HepG2 (cell line): ENCODE measurements at regions not wholly inside any gene's neighbourhood (a gene's known extent, or its start where the extent isn't known, plus 50 kb on each side); places are given as distances from the start of the nearest gene placed in this dataset.

Experiments used
- ATAC-seq: fragments of 200-7000 bp; cut with Tn5 transposase; 3 replicates; pipeline ENCODE4 v1.9.1; 2020; ENCODE audit warnings: mild to moderate bottlenecking, moderate library complexity
- BruUV-seq: library from RNA; stranded (reverse); fragments of 400-500 nt; replicated peaks from 2 replicates; lab custom pipeline; 2021; lab: Mats Ljungman, UMichigan
- CTCF ChIA-PET: fragments of 300-600 bp; formaldehyde crosslinking; extraction: SDS; loops from one replicate; lab custom pipeline; 2021; ENCODE audit warnings: low total read pairs, inconsistent platforms, low intra/inter-chr PET ratio; lab: Yijun Ruan, JAX
- POLR2A ChIA-PET: fragments of 350-600 bp; sonication (Branson Sonifier 250); formaldehyde crosslinking; loops from one replicate; lab custom pipeline; 2020; ENCODE audit warnings: antibody characterized with exemption, inconsistent platforms; lab: Yijun Ruan, JAX
- DNase-seq: peaks from one replicate; pipeline ENCODE4 v3.0.0-alpha.2; 2015; ENCODE audit warnings: low spot score
- FAIRE-seq: peaks from 3 replicates; lab custom pipeline; 2011; peaks lifted over from hg19 to GRCh38; lab: Jason Lieb, UNC
- H2AFZ ChIP-seq: one replicate; pipeline ENCODE4 v1.6.1; 2011; ENCODE audit warnings: low read length, inconsistent platforms
- H3K27ac ChIP-seq: fragments of 300-600 bp; 3 replicates; pipeline ENCODE4 v1.8.0; 2011; ENCODE audit warnings: mixed run types, mild to moderate bottlenecking, mixed read lengths, low read length, inconsistent platforms; ENCODE audit not compliant: insufficient read depth; ENCODE audit errors: extremely low read length
- H3K27me3 ChIP-seq, 2 experiments: fragments of 200-600 bp in 1 of 2; 2 replicates in 1 of 2; 3 replicates in 1 of 2; pipeline versions ENCODE4 v1.6.0 to v1.8.0; 2011; ENCODE audit warnings: low read length in 2 of 2, mild to moderate bottlenecking in 2 of 2, moderate library complexity in 2 of 2, inconsistent platforms in 1 of 2; ENCODE audit not compliant: insufficient read depth in 2 of 2, control insufficient read depth in 1 of 2
- H3K36me3 ChIP-seq, 2 experiments: fragments of 200-600 bp in 1 of 2; replicated peaks in 1 of 2; 2 replicates in 1 of 2; 3 replicates in 1 of 2; pipeline versions ENCODE4 v1.5.1 to v1.8.0; 2011; ENCODE audit warnings: low read length in 2 of 2, inconsistent platforms in 1 of 2; ENCODE audit not compliant: insufficient read depth in 2 of 2, control insufficient read depth in 1 of 2
- H3K4me1 ChIP-seq: 2 replicates; pipeline ENCODE4 v1.5.1; 2012; ENCODE audit warnings: low read length, inconsistent platforms; ENCODE audit not compliant: insufficient read depth
- H3K4me2 ChIP-seq: 2 replicates; pipeline ENCODE4 v1.6.0; 2011; ENCODE audit warnings: low read depth, low read length, inconsistent platforms
- H3K4me3 ChIP-seq, 3 experiments: fragments of 200-600 bp in 1 of 3; sonication (generic), shearing (Covaris generic) in 1 of 3; replicated peaks in 1 of 3; 2 replicates each; pipeline ENCODE4 v1.5.1; 2011 to 2016; ENCODE audit warnings: low read length in 3 of 3, inconsistent platforms in 2 of 3, low read depth in 2 of 3, mild to moderate bottlenecking in 2 of 3, control low read depth in 1 of 3, mixed read lengths in 1 of 3; ENCODE audit not compliant: insufficient read depth in 1 of 3
- H3K79me2 ChIP-seq: one replicate; pipeline ENCODE4 v1.6.1; 2011; ENCODE audit warnings: low read length, inconsistent platforms; ENCODE audit not compliant: insufficient read depth
- H3K9ac ChIP-seq: 2 replicates; pipeline ENCODE4 v1.6.0; 2011; ENCODE audit warnings: mild to moderate bottlenecking, low read depth, low read length, inconsistent platforms; ENCODE audit not compliant: insufficient read depth
- H3K9me3 ChIP-seq: 2 replicates; pipeline ENCODE4 v1.5.1; 2012; ENCODE audit warnings: mild to moderate bottlenecking, low read length
- H4K20me1 ChIP-seq: 2 replicates; pipeline ENCODE4 v1.6.0; 2011; ENCODE audit warnings: inconsistent platforms, mild to moderate bottlenecking, low read length, moderate library complexity; ENCODE audit not compliant: insufficient read depth
- CBX5 ChIP-seq: sonication (generic); formaldehyde crosslinking; IDR thresholded peaks from 2 replicates; pipeline ENCODE4 v1.4.0; 2020; ENCODE audit warnings: missing genetic modification reagents, borderline replicate concordance
- ESRRA ChIP-seq: sonication (generic); formaldehyde crosslinking; IDR thresholded peaks from 2 replicates; pipeline ENCODE4 v1.5.1; 2020; ENCODE audit warnings: mild to moderate bottlenecking, low read depth, missing genetic modification reagents
- NBN ChIP-seq: fragments of 450-650 bp; conservative IDR thresholded peaks from 2 replicates; pipeline ENCODE4 v1.6.1; 2017
- NFIC ChIP-seq: IDR thresholded peaks from 2 replicates; pipeline ENCODE4 v1.6.1; 2012; ENCODE audit warnings: mild to moderate bottlenecking, low read length, inconsistent platforms
- SMAD1 ChIP-seq: sonication (generic); formaldehyde crosslinking; IDR thresholded peaks from 2 replicates; pipeline ENCODE4 v1.4.0; 2020; ENCODE audit warnings: missing genetic modification reagents, low read depth, mild to moderate bottlenecking, borderline replicate concordance
- SOX5 ChIP-seq: IDR thresholded peaks from 2 replicates; pipeline ENCODE4 v1.6.1; 2016; ENCODE audit warnings: borderline replicate concordance
- THAP11 ChIP-seq: IDR thresholded peaks from 2 replicates; pipeline ENCODE4 v1.6.1; 2016; ENCODE audit warnings: missing biosample characterization, missing genetic modification reagents
- ZNF33A ChIP-seq: sonication (generic); formaldehyde crosslinking; IDR thresholded peaks from 2 replicates; pipeline ENCODE4 v1.5.1; 2020; ENCODE audit warnings: missing genetic modification reagents, mild to moderate bottlenecking, moderate library complexity, borderline replicate concordance
- ZNF343 ChIP-seq: sonication (generic); formaldehyde crosslinking; IDR thresholded peaks from 2 replicates; pipeline ENCODE4 v1.4.0; 2020; ENCODE audit warnings: mild to moderate bottlenecking, missing genetic modification reagents
- ZNF446 ChIP-seq: sonication (generic); formaldehyde crosslinking; IDR thresholded peaks from 2 replicates; pipeline ENCODE4 v1.5.0; 2020; ENCODE audit warnings: mild to moderate bottlenecking, missing genetic modification reagents
- ZNF562 ChIP-seq: sonication (generic); formaldehyde crosslinking; IDR thresholded peaks from 2 replicates; pipeline ENCODE4 v1.8.0; 2022; ENCODE audit warnings: missing genetic modification reagents, borderline replicate concordance
- ZNF577 ChIP-seq: sonication (generic); formaldehyde crosslinking; IDR thresholded peaks from 2 replicates; pipeline ENCODE4 v1.4.0; 2020; ENCODE audit warnings: mild to moderate bottlenecking, low read depth, missing genetic modification reagents, borderline replicate concordance
- ZNF614 ChIP-seq: IDR thresholded peaks from 2 replicates; pipeline ENCODE4 v1.6.1; 2018; ENCODE audit warnings: missing biosample characterization, missing genetic modification reagents, inconsistent platforms, borderline replicate concordance
- ZNF790 ChIP-seq: sonication (generic); formaldehyde crosslinking; IDR thresholded peaks from 2 replicates; pipeline ENCODE4 v1.8.0; 2022; ENCODE audit warnings: missing genetic modification reagents, mild to moderate bottlenecking, borderline replicate concordance
- WGBS: methylation state at CpG from one replicate; pipeline ENCODE4 v1.1.6; 2017; ENCODE audit warnings: low lambda C conversion rate; 5-methylcytosine and 5-hydroxymethylcytosine counted together
- in situ Hi-C: cut with HindIII; loops from 2 replicates; pipeline ENCODE4 v1.10.0; 2017; ENCODE audit warnings: low pct_unique_long_range_greater_than_20kb; ENCODE audit not compliant: extremely low pct_ligation_motif_present
- intact Hi-C: fragments of 100-400 bp; cut with micrococcal nuclease; formaldehyde crosslinking; loops from one replicate; pipeline ENCODE4 v1.10.0; 2022; ENCODE audit not compliant: unreplicated experiment
- TF ChIP-seq, protein P1 (sequence below): sonication (generic); formaldehyde crosslinking; IDR thresholded peaks from 2 replicates; pipeline ENCODE4; 2020; ENCODE audit warnings: missing genetic modification reagents, mild to moderate bottlenecking, borderline replicate concordance
- TF ChIP-seq, protein P2 (sequence below): IDR thresholded peaks from 2 replicates; pipeline ENCODE4 v1.6.1; 2012; ENCODE audit warnings: inconsistent platforms
- TF ChIP-seq, protein P3 (sequence below): sonication (generic); formaldehyde crosslinking; IDR thresholded peaks from 2 replicates; pipeline ENCODE4 v1.4.0; 2020; ENCODE audit warnings: mild to moderate bottlenecking, missing genetic modification reagents, borderline replicate concordance
- TF ChIP-seq, protein P4 (sequence below): IDR thresholded peaks from 2 replicates; pipeline ENCODE4 v1.6.1; 2016; ENCODE audit warnings: control low read depth

DNA sequence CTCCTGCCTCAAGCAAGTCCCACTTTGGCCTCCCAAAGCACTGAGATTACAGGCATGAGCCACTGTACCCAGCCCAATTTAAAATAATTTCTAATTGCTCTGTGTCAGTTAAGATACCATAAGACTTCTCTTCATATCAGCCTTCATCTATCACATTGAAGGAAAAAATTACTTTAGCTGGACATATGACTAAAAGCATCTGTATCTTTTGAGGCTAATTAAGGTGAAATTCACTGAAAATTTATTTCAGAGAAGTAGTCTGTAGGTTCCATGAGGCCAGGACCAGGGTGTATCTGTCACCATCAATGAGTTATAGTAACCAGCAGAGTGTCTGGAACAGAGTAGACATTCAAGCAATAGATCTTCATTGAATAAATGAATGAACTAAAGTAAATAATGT lies 205.2 kb upstream of the PHYHIPL start (continued):
- TF ChIP-seq, protein P1, sequence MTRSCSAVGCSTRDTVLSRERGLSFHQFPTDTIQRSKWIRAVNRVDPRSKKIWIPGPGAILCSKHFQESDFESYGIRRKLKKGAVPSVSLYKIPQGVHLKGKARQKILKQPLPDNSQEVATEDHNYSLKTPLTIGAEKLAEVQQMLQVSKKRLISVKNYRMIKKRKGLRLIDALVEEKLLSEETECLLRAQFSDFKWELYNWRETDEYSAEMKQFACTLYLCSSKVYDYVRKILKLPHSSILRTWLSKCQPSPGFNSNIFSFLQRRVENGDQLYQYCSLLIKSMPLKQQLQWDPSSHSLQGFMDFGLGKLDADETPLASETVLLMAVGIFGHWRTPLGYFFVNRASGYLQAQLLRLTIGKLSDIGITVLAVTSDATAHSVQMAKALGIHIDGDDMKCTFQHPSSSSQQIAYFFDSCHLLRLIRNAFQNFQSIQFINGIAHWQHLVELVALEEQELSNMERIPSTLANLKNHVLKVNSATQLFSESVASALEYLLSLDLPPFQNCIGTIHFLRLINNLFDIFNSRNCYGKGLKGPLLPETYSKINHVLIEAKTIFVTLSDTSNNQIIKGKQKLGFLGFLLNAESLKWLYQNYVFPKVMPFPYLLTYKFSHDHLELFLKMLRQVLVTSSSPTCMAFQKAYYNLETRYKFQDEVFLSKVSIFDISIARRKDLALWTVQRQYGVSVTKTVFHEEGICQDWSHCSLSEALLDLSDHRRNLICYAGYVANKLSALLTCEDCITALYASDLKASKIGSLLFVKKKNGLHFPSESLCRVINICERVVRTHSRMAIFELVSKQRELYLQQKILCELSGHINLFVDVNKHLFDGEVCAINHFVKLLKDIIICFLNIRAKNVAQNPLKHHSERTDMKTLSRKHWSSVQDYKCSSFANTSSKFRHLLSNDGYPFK (CRISPR knock-in tag) = no peak
- TF ChIP-seq THAP11 (CRISPR knock-in tag) = no peak
- TF ChIP-seq ZNF343 = no peak
- no peak for TF ChIP-seq ESRRA (CRISPR knock-in tag)
- no peak for TF ChIP-seq NFIC

DNA sequence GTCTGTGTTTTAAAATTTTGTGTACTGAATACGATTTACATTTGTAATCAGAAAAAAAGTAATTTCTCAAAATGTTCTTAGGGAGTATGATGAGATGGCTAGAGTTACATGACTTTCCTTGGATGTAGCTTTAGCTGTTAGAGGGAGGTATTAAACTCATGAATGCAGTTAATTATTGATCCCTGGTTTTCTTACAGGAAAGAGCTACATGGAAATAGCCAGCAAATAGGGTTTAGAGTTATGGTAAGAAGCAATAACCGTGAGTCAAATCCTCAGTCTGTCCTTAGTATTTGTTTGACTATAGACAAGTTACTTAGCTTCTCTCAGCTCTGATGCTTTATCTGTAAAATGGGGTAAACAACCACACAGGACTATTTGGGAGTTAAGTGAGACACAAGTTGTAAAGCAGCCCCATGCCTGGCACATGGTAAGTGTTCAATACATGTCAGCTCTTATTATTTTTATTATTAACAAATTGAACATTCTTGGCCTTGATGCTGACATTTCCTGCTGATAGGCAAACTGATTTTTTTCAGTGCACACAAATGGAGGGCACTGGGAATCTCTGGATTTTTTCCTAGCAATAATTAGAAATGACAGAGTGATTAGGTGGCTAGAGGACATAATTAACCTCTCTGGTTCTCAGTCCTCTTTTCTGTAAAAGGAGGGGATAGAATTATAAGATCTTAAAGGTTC lies 204.5 kb upstream of the PHYHIPL start:
- ChIA-PET POLR2A (interaction anchor here (0.9 kb wide), 1 partner anchor 23 kb away, joined by 3 read pairs; no protein-coding TSS in a partner anchor), CTCF (no interaction called here)
- DNase-seq (no peak), ATAC-seq (no peak), FAIRE-seq (no peak)
- no TSS peak for BruUV-seq
- Histone ChIP-seq H3K4me3 (no peak overlapping the region), H2AFZ (no peak overlapping the region), H4K20me1 (no peaks in the 10 kb centered on the region), H3K27me3 (no peaks in the 10 kb centered on the region), H3K9ac (no peak overlapping the region), H3K4me1 (peaks cover 51% of the 10 kb centered on the region), H3K36me3 (no peaks in the 10 kb centered on the region), H3K27ac (no peak overlapping the region), H3K4me2 (no peak overlapping the region), H3K9me3 (no peaks in the 10 kb centered on the region), H3K79me2 (peaks cover 5% of the 10 kb centered on the region)
- in situ Hi-C loops = no loop called here
- WGBS = 78% methylated on average over 2 of the region's 2 CpGs
- intact Hi-C loops = no loop called here
- TF ChIP-seq SOX5 = no peak
- TF ChIP-seq NBN = no peak
- no peak for TF ChIP-seq ZNF790
- no peak for TF ChIP-seq ZNF562
- no peak for TF ChIP-seq ZNF446
- TF ChIP-seq CBX5 (CRISPR knock-in tag) = no peak
- no peak for TF ChIP-seq ZNF33A (CRISPR knock-in tag)
- no peak for TF ChIP-seq SMAD1 (CRISPR knock-in tag)
- TF ChIP-seq, protein P2, sequence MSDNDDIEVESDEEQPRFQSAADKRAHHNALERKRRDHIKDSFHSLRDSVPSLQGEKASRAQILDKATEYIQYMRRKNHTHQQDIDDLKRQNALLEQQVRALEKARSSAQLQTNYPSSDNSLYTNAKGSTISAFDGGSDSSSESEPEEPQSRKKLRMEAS = no peak
- no peak for TF ChIP-seq ZNF614 (CRISPR knock-in tag)
- TF ChIP-seq ZNF577 = no peak
- TF ChIP-seq, protein P3, sequence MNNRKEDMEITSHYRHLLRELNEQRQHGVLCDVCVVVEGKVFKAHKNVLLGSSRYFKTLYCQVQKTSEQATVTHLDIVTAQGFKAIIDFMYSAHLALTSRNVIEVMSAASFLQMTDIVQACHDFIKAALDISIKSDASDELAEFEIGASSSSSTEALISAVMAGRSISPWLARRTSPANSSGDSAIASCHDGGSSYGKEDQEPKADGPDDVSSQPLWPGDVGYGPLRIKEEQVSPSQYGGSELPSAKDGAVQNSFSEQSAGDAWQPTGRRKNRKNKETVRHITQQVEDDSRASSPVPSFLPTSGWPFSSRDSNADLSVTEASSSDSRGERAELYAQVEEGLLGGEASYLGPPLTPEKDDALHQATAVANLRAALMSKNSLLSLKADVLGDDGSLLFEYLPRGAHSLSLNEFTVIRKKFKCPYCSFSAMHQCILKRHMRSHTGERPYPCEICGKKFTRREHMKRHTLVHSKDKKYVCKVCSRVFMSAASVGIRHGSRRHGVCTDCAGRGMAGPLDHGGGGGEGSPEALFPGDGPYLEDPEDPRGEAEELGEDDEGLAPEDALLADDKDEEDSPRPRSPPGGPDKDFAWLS (CRISPR knock-in tag) = no peak
- TF ChIP-seq, protein P4, sequence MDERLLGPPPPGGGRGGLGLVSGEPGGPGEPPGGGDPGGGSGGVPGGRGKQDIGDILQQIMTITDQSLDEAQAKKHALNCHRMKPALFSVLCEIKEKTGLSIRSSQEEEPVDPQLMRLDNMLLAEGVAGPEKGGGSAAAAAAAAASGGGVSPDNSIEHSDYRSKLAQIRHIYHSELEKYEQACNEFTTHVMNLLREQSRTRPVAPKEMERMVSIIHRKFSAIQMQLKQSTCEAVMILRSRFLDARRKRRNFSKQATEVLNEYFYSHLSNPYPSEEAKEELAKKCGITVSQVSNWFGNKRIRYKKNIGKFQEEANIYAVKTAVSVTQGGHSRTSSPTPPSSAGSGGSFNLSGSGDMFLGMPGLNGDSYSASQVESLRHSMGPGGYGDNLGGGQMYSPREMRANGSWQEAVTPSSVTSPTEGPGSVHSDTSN (CRISPR knock-in tag) = no peak
